HEK293 (cell line): ENCODE measurements at regions not wholly inside any gene's neighbourhood (a gene's known extent, or its start where the extent isn't known, plus 50 kb on each side); places are given as distances from the start of the nearest gene placed in this dataset.

ENCODE experiments used
- CTCF ChIA-PET: fragments of 350-600 bp; formaldehyde crosslinking; extraction: SDS; loops from one replicate; lab custom pipeline; 2021; ENCODE audit warnings: antibody characterized with exemption; lab: Yijun Ruan, JAX
- POLR2A ChIA-PET: fragments of 300-600 bp; formaldehyde crosslinking; extraction: SDS; loops from one replicate; lab custom pipeline; 2020; ENCODE audit warnings: antibody characterized with exemption, inconsistent platforms; lab: Yijun Ruan, JAX
- H3K27ac ChIP-seq: fragments of 200-500 bp; sonication (Bioruptor generic); 2 replicates; pipeline ENCODE4 v1.5.1; 2014; ENCODE audit warnings: low read depth, low read length, control low read depth, inconsistent platforms; ENCODE audit errors: extremely low read depth
- H3K36me3 ChIP-seq, 2 experiments: fragments of 200-500 bp in 1 of 2; sonication (Bioruptor generic) in 1 of 2; 1 replicate in 1 of 2; 2 replicates in 1 of 2; pipeline ENCODE4 v1.5.1; 2014 to 2017; ENCODE audit warnings: inconsistent platforms in 2 of 2, low read length in 2 of 2; ENCODE audit not compliant: control insufficient read depth in 2 of 2, insufficient read depth in 1 of 2
- H3K4me1 ChIP-seq: fragments of 200-500 bp; sonication (Bioruptor generic); 2 replicates; pipeline ENCODE4 v1.5.1; 2014; ENCODE audit warnings: mild to moderate bottlenecking, low read length, inconsistent platforms; ENCODE audit not compliant: control insufficient read depth, insufficient read depth
- H3K4me3 ChIP-seq: 2 replicates; pipeline ENCODE4 v1.5.1; 2011; ENCODE audit warnings: low read depth, mild to moderate bottlenecking, control low read depth, low read length, moderate library complexity
- H3K9me3 ChIP-seq: fragments of 200-500 bp; sonication (Bioruptor generic); 2 replicates; pipeline ENCODE4 v1.5.1; 2014; ENCODE audit warnings: low read depth, low read length, inconsistent platforms; ENCODE audit not compliant: control insufficient read depth, insufficient read depth
- BCL11B ChIP-seq: fragments of 450-650 bp; formaldehyde crosslinking; IDR thresholded peaks from 2 replicates; pipeline ENCODE4 v1.5.1; 2016; ENCODE audit warnings: low read depth, missing biosample characterization, missing genetic modification characterization
- GFI1B ChIP-seq: fragments of 450-650 bp; formaldehyde crosslinking; IDR thresholded peaks from 2 replicates; pipeline ENCODE4 v1.5.1; 2016; ENCODE audit warnings: missing biosample characterization, missing genetic modification characterization
- KLF17 ChIP-seq: fragments of 450-650 bp; formaldehyde crosslinking; IDR thresholded peaks from 2 replicates; pipeline ENCODE4 v1.5.1; 2016; ENCODE audit warnings: missing biosample characterization, missing genetic modification characterization
- MZF1 ChIP-seq: fragments of 450-650 bp; formaldehyde crosslinking; IDR thresholded peaks from 2 replicates; pipeline ENCODE4 v1.5.1; 2017; ENCODE audit warnings: missing biosample characterization, missing genetic modification characterization, borderline replicate concordance
- SETDB1 ChIP-seq: IDR thresholded peaks from one replicate; pipeline ENCODE4 v1.6.1; 2017; ENCODE audit warnings: mild to moderate bottlenecking, low read length, moderate library complexity, mixed read lengths; ENCODE audit not compliant: insufficient read length
- TRIM28 ChIP-seq: IDR thresholded peaks from 2 replicates; pipeline ENCODE4 v1.6.1; 2011; ENCODE audit warnings: low read length, control low read depth, borderline replicate concordance
- WT1 ChIP-seq: fragments of 450-650 bp; formaldehyde crosslinking; IDR thresholded peaks from 2 replicates; pipeline ENCODE4 v1.5.1; 2016; ENCODE audit warnings: missing biosample characterization, missing genetic modification characterization
- ZFP37 ChIP-seq: fragments of 450-650 bp; formaldehyde crosslinking; IDR thresholded peaks from 2 replicates; pipeline ENCODE4 v1.5.1; 2016; ENCODE audit warnings: missing biosample characterization, missing genetic modification characterization
- ZNF140 ChIP-seq: fragments of 450-650 bp; formaldehyde crosslinking; IDR thresholded peaks from 2 replicates; pipeline ENCODE4 v1.5.1; 2016; ENCODE audit warnings: missing biosample characterization, missing genetic modification characterization
- ZNF24 ChIP-seq: fragments of 450-650 bp; formaldehyde crosslinking; IDR thresholded peaks from 2 replicates; pipeline ENCODE4 v1.5.1; 2016; ENCODE audit warnings: missing biosample characterization, missing genetic modification characterization
- ZNF280C ChIP-seq: fragments of 450-650 bp; formaldehyde crosslinking; IDR thresholded peaks from 2 replicates; pipeline ENCODE4 v1.5.1; 2016; ENCODE audit warnings: missing biosample characterization, missing genetic modification characterization
- ZNF391 ChIP-seq: fragments of 450-650 bp; formaldehyde crosslinking; IDR thresholded peaks from 2 replicates; pipeline ENCODE4 v1.5.1; 2016; ENCODE audit warnings: low read depth, missing biosample characterization, missing genetic modification characterization, borderline replicate concordance
- ZNF518A ChIP-seq: fragments of 450-650 bp; formaldehyde crosslinking; conservative IDR thresholded peaks from 2 replicates; pipeline ENCODE4 v1.5.1; 2016; ENCODE audit warnings: low read depth, missing biosample characterization, missing genetic modification characterization
- ZNF560 ChIP-seq: fragments of 450-650 bp; formaldehyde crosslinking; IDR thresholded peaks from 2 replicates; pipeline ENCODE4 v1.5.1; 2017; ENCODE audit warnings: missing biosample characterization, missing genetic modification characterization, borderline replicate concordance
- ZNF571 ChIP-seq: fragments of 450-650 bp; formaldehyde crosslinking; IDR thresholded peaks from 2 replicates; pipeline ENCODE4 v1.5.0; 2017; ENCODE audit warnings: missing biosample characterization, missing genetic modification characterization
- ZNF585B ChIP-seq: fragments of 450-650 bp; formaldehyde crosslinking; IDR thresholded peaks from 2 replicates; pipeline ENCODE4 v1.5.1; 2016; ENCODE audit warnings: missing biosample characterization, missing genetic modification characterization
- ZNF596 ChIP-seq: fragments of 450-650 bp; IDR thresholded peaks from 2 replicates; pipeline ENCODE4 v1.5.0; 2018; ENCODE audit warnings: missing biosample characterization, mild to moderate bottlenecking, missing genetic modification characterization, moderate library complexity
- ZNF791 ChIP-seq: fragments of 450-650 bp; formaldehyde crosslinking; IDR thresholded peaks from 2 replicates; pipeline ENCODE4 v1.5.1; 2016; ENCODE audit warnings: missing biosample characterization, missing genetic modification characterization
- ZNF837 ChIP-seq: fragments of 450-650 bp; formaldehyde crosslinking; IDR thresholded peaks from 2 replicates; pipeline ENCODE4 v1.5.1; 2016; ENCODE audit warnings: missing biosample characterization, missing genetic modification characterization
- ZSCAN16 ChIP-seq: fragments of 450-650 bp; formaldehyde crosslinking; IDR thresholded peaks from 2 replicates; pipeline ENCODE4 v1.5.1; 2016; ENCODE audit warnings: missing biosample characterization, missing genetic modification characterization

- TF ChIP-seq ZNF280C (tag by site-specific recombination) (no peak), GFI1B (no peak), ZFP37 (tag by site-specific recombination) (no peak), ZNF791 (tag by site-specific recombination) (no peak)
Measured at GRCh38 chr4:104113850-104114249, 380.8 kb downstream of the CXXC4 start (continued).

- H3K36me3 ChIP-seq: no peaks in the 10 kb centered on the region
- no peak overlapping the region for H3K27ac ChIP-seq
- ChIA-PET POLR2A (no interaction called here), CTCF (no interaction called here)
- H3K9me3 ChIP-seq: no peaks in the 10 kb centered on the region
- no peak for TF ChIP-seq ZNF596 (tag by site-specific recombination)
- TF ChIP-seq ZNF585B (tag by site-specific recombination): peak; percentile 75
- TF ChIP-seq ZNF518A (tag by site-specific recombination): no peak
- no peak for TF ChIP-seq ZNF837 (tag by site-specific recombination)
- TF ChIP-seq WT1 (tag by site-specific recombination): no peak
- no peak for TF ChIP-seq ZNF391
- no peak for TF ChIP-seq ZSCAN16
- TF ChIP-seq BCL11B (tag by site-specific recombination): no peak
- TF ChIP-seq SETDB1: peak; percentile 40
- TF ChIP-seq TRIM28: peak; percentile 87; the same call in 1 of the 2 replicates
- no peak for TF ChIP-seq ZNF560 (tag by site-specific recombination)
- H3K4me3 ChIP-seq: no peak overlapping the region
- H3K4me1 ChIP-seq: no peaks in the 10 kb centered on the region
Measured at GRCh38 chr4:104099141-104099540, 379.4 kb upstream of the TACR3 start.

GRCh38 chr4:104093247-104093646 is 373.5 kb upstream of the TACR3 start:
- CTCF ChIA-PET: no interaction called here
- H3K4me3 ChIP-seq: no peak overlapping the region
- no peaks in the 10 kb centered on the region for H3K36me3 ChIP-seq
- H3K9me3 ChIP-seq: no peaks in the 10 kb centered on the region
- TF ChIP-seq KLF17 (tag by site-specific recombination) (no peak), GFI1B (no peak), ZNF140 (no peak), MZF1 (no peak), BCL11B (tag by site-specific recombination) (no peak), ZNF571 (no peak), ZNF560 (tag by site-specific recombination) (no peak), ZNF24 (no peak)
- POLR2A ChIA-PET: no interaction called here
- H3K27ac ChIP-seq: no peak overlapping the region
- no peaks in the 10 kb centered on the region for H3K4me1 ChIP-seq
